SU-DHL-6 (cell line): ENCODE measurements at regions not wholly inside any gene's neighbourhood (a gene's known extent, or its start where the extent isn't known, plus 50 kb on each side); places are given as distances from the start of the nearest gene placed in this dataset.

Experiments used
- H2AFZ ChIP-seq: fragments of 200-600 bp; sonication (generic); 2 replicates; pipeline ENCODE4 v1.6.1; 2014; ENCODE audit warnings: low read depth, mild to moderate bottlenecking, moderate library complexity, mixed read lengths, antibody characterized with exemption, low read length; ENCODE audit not compliant: severe bottlenecking
- H3F3A ChIP-seq: fragments of 200-600 bp; shearing (Covaris generic); 2 replicates; pipeline ENCODE4 v1.6.0; 2016; ENCODE audit warnings: antibody characterized with exemption, mild to moderate bottlenecking; ENCODE audit not compliant: insufficient read depth
- H3K27ac ChIP-seq: fragments of 200-600 bp; sonication (generic); 2 replicates; pipeline ENCODE4 v1.5.1; 2016; ENCODE audit warnings: low read depth, mild to moderate bottlenecking, low read length, moderate library complexity, mixed read lengths
- H3K27me3 ChIP-seq: fragments of 200-600 bp; sonication (generic), shearing (Covaris generic); 2 replicates; pipeline ENCODE4 v1.6.0; 2014; ENCODE audit warnings: mild to moderate bottlenecking, low read length
- H3K36me3 ChIP-seq: fragments of 200-600 bp; sonication (generic); 2 replicates; pipeline ENCODE4 v1.6.1; 2014; ENCODE audit warnings: mild to moderate bottlenecking, low read length, mixed read lengths
- H3K4me2 ChIP-seq: fragments of 300-600, 200-600 bp; shearing (Covaris generic), sonication (generic); 2 replicates; pipeline ENCODE4 v1.6.0; 2014; ENCODE audit warnings: low read length, low read depth, mild to moderate bottlenecking; ENCODE audit not compliant: poor library complexity, severe bottlenecking
- H3K4me3 ChIP-seq: fragments of 200-600 bp; sonication (generic); 2 replicates; pipeline ENCODE4 v1.5.1; 2014; ENCODE audit warnings: antibody characterized with exemption, low read length, mild to moderate bottlenecking, mixed read lengths; ENCODE audit not compliant: insufficient read depth, poor library complexity, severe bottlenecking
- H3K79me2 ChIP-seq: fragments of 200-600 bp; sonication (generic); 2 replicates; pipeline ENCODE4 v1.6.1; 2014; ENCODE audit warnings: mild to moderate bottlenecking, low read length, moderate library complexity; ENCODE audit not compliant: insufficient read depth
- H3K9ac ChIP-seq: fragments of 200-600 bp; sonication (generic); 2 replicates; pipeline ENCODE4 v1.7.0; 2014; ENCODE audit warnings: mild to moderate bottlenecking, low read length
- H3K9me2 ChIP-seq: fragments of 200-600 bp; sonication (generic); replicated peaks from 2 replicates; pipeline ENCODE4 v1.6.1; 2014; ENCODE audit warnings: low read length; ENCODE audit not compliant: insufficient read depth
- H3K9me3 ChIP-seq: fragments of 200-600 bp; sonication (generic); 2 replicates; pipeline ENCODE4 v1.6.1; 2014; ENCODE audit warnings: low read length, mixed read lengths; ENCODE audit not compliant: insufficient read depth
- H4K20me1 ChIP-seq: fragments of 200-600 bp; sonication (generic); 2 replicates; pipeline ENCODE4 v1.6.1; 2014; ENCODE audit warnings: low read depth, mild to moderate bottlenecking, antibody characterized with exemption, low read length, moderate library complexity, mixed read lengths
- EZH2phosphoT487 ChIP-seq: fragments of 200-600 bp; sonication (generic), shearing (Covaris generic); conservative IDR thresholded peaks from 2 replicates; pipeline ENCODE4 v1.6.1; 2018; ENCODE audit warnings: mild to moderate bottlenecking, antibody characterized with exemption, low read length, moderate library complexity, mixed read lengths
- TF ChIP-seq, protein P1 (sequence below): fragments of 200-600 bp; sonication (generic); IDR thresholded peaks from one replicate; pipeline ENCODE4 v1.5.1; 2017; ENCODE audit warnings: antibody characterized with exemption, mild to moderate bottlenecking, low read length, moderate library complexity; ENCODE audit not compliant: insufficient read depth, poor library complexity, severe bottlenecking

DNA sequence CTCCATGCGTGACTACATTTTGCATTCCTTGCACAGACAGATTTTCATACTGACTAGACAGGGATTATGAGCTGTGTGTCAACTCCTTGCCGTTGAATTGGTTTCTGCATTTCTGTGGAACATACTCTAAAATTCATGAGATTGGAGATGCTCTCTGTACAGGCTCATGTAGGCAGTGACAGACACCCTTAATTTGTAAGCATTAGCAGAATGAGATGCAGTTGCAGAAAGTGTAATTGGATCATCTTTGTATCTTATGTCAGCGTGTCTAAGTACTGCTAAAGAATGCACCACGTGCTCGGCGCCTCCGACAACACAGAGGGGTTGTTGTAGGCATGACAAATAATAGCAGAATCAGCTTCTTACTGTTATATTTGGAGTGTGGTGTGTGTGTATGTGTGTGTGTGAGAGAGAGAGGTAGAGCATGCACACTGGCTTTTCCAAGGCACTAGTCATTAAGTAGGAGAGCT is 212.4 kb downstream of the CMPK2 start:
- H3K79me2 ChIP-seq = no peaks in the 10 kb centered on the region
- H3K27me3 ChIP-seq = no peaks in the 10 kb centered on the region
- H3F3A ChIP-seq = no peaks in the 10 kb centered on the region
- H3K4me3 ChIP-seq = no peak overlapping the region
- H3K9me3 ChIP-seq = no peaks in the 10 kb centered on the region
- no peaks in the 10 kb centered on the region for H3K9me2 ChIP-seq
- no peaks in the 10 kb centered on the region for H3K36me3 ChIP-seq
- no peak overlapping the region for H3K4me2 ChIP-seq
- H3K27ac ChIP-seq = no peak overlapping the region
- no peak overlapping the region for H2AFZ ChIP-seq
- H4K20me1 ChIP-seq = no peaks in the 10 kb centered on the region
- no peak overlapping the region for H3K9ac ChIP-seq
- TF ChIP-seq, protein P1, sequence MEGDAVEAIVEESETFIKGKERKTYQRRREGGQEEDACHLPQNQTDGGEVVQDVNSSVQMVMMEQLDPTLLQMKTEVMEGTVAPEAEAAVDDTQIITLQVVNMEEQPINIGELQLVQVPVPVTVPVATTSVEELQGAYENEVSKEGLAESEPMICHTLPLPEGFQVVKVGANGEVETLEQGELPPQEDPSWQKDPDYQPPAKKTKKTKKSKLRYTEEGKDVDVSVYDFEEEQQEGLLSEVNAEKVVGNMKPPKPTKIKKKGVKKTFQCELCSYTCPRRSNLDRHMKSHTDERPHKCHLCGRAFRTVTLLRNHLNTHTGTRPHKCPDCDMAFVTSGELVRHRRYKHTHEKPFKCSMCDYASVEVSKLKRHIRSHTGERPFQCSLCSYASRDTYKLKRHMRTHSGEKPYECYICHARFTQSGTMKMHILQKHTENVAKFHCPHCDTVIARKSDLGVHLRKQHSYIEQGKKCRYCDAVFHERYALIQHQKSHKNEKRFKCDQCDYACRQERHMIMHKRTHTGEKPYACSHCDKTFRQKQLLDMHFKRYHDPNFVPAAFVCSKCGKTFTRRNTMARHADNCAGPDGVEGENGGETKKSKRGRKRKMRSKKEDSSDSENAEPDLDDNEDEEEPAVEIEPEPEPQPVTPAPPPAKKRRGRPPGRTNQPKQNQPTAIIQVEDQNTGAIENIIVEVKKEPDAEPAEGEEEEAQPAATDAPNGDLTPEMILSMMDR = no peak

DNA sequence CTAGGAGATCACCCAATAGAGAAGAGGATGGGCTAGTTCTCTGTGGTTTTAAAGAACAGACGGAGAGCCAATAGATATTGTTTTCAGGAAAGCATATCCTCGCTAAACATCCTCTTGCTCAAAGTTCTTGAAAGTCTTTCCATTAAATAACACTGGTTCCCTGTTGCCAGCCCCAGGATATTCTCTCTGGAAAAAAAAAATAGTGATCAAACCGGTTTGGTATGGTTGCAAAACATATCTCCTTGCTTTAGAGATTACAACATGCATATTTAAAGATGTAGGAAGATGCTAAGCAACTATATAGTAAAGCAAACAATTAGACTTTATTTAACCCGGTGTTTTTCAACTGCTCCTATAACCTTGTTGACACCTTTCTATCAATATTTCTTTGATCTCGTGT is 211.4 kb downstream of the CMPK2 start:
- H3K27me3 ChIP-seq = no peaks in the 10 kb centered on the region
- no peak overlapping the region for H3K27ac ChIP-seq
- H3F3A ChIP-seq = no peaks in the 10 kb centered on the region
- H3K4me3 ChIP-seq = no peak overlapping the region
- TF ChIP-seq, protein P1 = no peak
- no peaks in the 10 kb centered on the region for H3K9me3 ChIP-seq
- no peak overlapping the region for H3K4me2 ChIP-seq
- no peaks in the 10 kb centered on the region for H3K9me2 ChIP-seq
- no peaks in the 10 kb centered on the region for H4K20me1 ChIP-seq
- H3K9ac ChIP-seq = no peak overlapping the region
- no peaks in the 10 kb centered on the region for H3K36me3 ChIP-seq
- no peaks in the 10 kb centered on the region for H3K79me2 ChIP-seq
- H2AFZ ChIP-seq = no peak overlapping the region

DNA sequence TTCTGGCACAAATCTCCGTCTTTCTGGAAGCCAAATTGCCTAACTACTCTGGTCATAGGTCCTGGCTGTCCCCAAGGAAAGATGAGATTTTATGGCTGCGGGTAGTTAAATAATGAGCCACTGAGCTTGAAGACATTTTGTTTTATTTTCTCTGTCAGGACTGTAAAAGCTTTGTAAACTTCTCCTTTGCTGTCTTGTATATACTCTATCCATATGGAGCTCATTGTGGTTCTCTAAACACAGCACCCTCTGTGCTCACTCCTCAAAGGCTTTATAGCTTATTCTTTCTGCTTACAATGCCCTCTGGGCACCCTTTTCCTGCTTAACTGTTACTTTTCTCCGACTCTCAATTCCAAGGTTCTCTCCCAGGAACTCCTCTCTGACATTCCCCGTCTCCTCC is 209.1 kb downstream of the CMPK2 start:
- Histone ChIP-seq H4K20me1 (no peaks in the 10 kb centered on the region), H3K4me2 (no peak overlapping the region), H3K9ac (no peak overlapping the region), H3K79me2 (no peaks in the 10 kb centered on the region), H3F3A (no peaks in the 10 kb centered on the region), H3K9me3 (no peaks in the 10 kb centered on the region), H2AFZ (no peak overlapping the region), H3K27me3 (no peaks in the 10 kb centered on the region), H3K36me3 (no peaks in the 10 kb centered on the region), H3K9me2 (no peaks in the 10 kb centered on the region), H3K27ac (no peak overlapping the region), H3K4me3 (no peak overlapping the region)
- no peak for TF ChIP-seq EZH2phosphoT487
- TF ChIP-seq, protein P1 = no peak

DNA sequence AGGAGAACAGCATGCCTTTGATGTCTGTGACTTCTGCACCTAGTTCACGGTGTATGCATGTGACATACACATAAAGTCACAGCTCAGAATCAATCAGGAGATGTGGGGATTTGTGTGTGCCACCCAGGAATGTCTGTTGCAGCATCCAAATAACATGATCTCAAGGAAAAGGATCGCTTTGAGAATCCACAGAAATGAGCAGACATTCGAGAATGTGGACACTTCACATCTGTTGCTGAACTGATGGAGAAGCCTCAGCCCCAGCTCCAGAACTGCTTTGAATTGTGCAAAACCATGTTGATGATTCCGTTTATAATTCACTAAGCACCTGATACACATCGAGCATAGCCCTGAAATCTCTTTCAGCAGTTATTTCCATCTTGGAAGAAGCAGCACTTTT is 208.6 kb downstream of the CMPK2 start:
- H3K27me3 ChIP-seq = no peaks in the 10 kb centered on the region
- no peak overlapping the region for H3K4me2 ChIP-seq
- no peak overlapping the region for H2AFZ ChIP-seq
- no peak overlapping the region for H3K4me3 ChIP-seq
- H3K36me3 ChIP-seq = no peaks in the 10 kb centered on the region
- no peaks in the 10 kb centered on the region for H3K79me2 ChIP-seq
- no peaks in the 10 kb centered on the region for H3F3A ChIP-seq
- no peak overlapping the region for H3K27ac ChIP-seq
- H3K9me2 ChIP-seq = no peaks in the 10 kb centered on the region
- TF ChIP-seq, protein P1 = no peak
- no peak for TF ChIP-seq EZH2phosphoT487
- H3K9ac ChIP-seq = no peak overlapping the region
- no peaks in the 10 kb centered on the region for H4K20me1 ChIP-seq
- no peaks in the 10 kb centered on the region for H3K9me3 ChIP-seq
